HCT116 (cell line): ENCODE measurements at regions not wholly inside any gene's neighbourhood (a gene's known extent, or its start where the extent isn't known, plus 50 kb on each side); places are given as distances from the start of the nearest gene placed in this dataset.

Experiments
- MAX ChIP-seq: IDR thresholded peaks from 2 replicates; pipeline ENCODE4 v1.6.1; 2012
- POLR2A ChIP-seq: IDR thresholded peaks from 2 replicates; pipeline ENCODE4 v1.7.0; 2011; ENCODE audit warnings: borderline replicate concordance; ENCODE audit not compliant: insufficient read depth, insufficient read length; ENCODE audit errors: extremely low read depth
- RAD21 ChIP-seq: IDR thresholded peaks from 2 replicates; pipeline ENCODE4 v1.6.1; 2012; ENCODE audit warnings: low read depth, mild to moderate bottlenecking
- SIN3A ChIP-seq: IDR thresholded peaks from 2 replicates; pipeline ENCODE4 v1.6.1; 2012; ENCODE audit warnings: low read depth
- SP1 ChIP-seq: IDR thresholded peaks from 2 replicates; pipeline ENCODE4 v1.6.1; 2012; ENCODE audit warnings: low read depth
- ZFX ChIP-seq: fragments of 450-650 bp; IDR thresholded peaks from 2 replicates; pipeline ENCODE4 v1.6.1; 2017
- ZNF274 ChIP-seq: fragments of 200-500 bp; sonication (Bioruptor generic); IDR thresholded peaks from 2 replicates; pipeline ENCODE4 v1.6.1; 2014; ENCODE audit warnings: mild to moderate bottlenecking, low read depth, low read length, inconsistent platforms
- TF ChIP-seq, protein P1 (sequence below), 3 experiments: fragments of 200-600 bp in 1 of 3; sonication (generic) in 1 of 3; IDR thresholded peaks in 2 of 3; conservative IDR thresholded peaks in 1 of 3; 2 replicates each; pipeline ENCODE4 v1.5.1; 2012 to 2017; ENCODE audit warnings: low read depth in 2 of 3, low read length in 2 of 3, antibody characterized with exemption in 1 of 3, borderline replicate concordance in 1 of 3, control low read depth in 1 of 3, mild to moderate bottlenecking in 1 of 3, mixed read lengths in 1 of 3, mixed run types in 1 of 3, moderate library complexity in 1 of 3; ENCODE audit not compliant: insufficient read depth in 1 of 3

DNA sequence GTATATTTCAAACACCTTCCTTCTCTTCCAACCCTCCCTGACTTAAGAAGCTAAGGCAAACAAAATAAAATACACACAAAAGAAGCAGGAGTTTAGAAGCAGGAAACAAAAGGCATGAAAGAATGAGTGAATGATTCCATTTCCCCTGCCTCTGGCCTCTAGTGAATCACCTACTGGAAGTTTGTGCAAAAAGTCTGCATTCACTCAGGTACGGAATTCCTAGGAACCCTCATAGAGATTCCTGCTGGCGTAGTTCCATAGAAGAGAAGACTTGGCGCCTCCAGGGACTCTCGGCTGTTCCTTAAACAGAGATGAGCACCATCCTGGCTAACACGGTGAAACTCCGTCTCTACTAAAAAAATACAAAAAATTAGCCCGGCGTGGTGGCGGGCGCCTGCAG, 125.9 kb upstream of the TBL1X start:
- TF ChIP-seq ZFX (no peak), MAX (no peak), POLR2A (no peak), SP1 (no peak), RAD21 (no peak), ZNF274 (no peak), SIN3A (no peak)
- TF ChIP-seq, protein P1, sequence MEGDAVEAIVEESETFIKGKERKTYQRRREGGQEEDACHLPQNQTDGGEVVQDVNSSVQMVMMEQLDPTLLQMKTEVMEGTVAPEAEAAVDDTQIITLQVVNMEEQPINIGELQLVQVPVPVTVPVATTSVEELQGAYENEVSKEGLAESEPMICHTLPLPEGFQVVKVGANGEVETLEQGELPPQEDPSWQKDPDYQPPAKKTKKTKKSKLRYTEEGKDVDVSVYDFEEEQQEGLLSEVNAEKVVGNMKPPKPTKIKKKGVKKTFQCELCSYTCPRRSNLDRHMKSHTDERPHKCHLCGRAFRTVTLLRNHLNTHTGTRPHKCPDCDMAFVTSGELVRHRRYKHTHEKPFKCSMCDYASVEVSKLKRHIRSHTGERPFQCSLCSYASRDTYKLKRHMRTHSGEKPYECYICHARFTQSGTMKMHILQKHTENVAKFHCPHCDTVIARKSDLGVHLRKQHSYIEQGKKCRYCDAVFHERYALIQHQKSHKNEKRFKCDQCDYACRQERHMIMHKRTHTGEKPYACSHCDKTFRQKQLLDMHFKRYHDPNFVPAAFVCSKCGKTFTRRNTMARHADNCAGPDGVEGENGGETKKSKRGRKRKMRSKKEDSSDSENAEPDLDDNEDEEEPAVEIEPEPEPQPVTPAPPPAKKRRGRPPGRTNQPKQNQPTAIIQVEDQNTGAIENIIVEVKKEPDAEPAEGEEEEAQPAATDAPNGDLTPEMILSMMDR (IDR thresholded peaks at IDR 0.05 in 2 of 3, conservative IDR thresholded peaks at IDR 0.05 in 1 of 3; ENCODE audit: borderline replicate concordance in 1 of 3, insufficient read depth in 1 of 3, low read depth in 2 of 3, low read length in 2 of 3), result no peak
